ENCODE measurements at regions not wholly inside any gene's neighbourhood (a gene's known extent, or its start where the extent isn't known, plus 50 kb on each side); places are given as distances from the start of the nearest gene placed in this dataset.

- TF ChIP-seq ZNF311 (CRISPR knock-in tag; IDR thresholded peaks at IDR 0.05) (no peak), BACH1 (tag; IDR thresholded peaks at IDR 0.05) (no peak), BMI1 (IDR thresholded peaks at IDR 0.05; ENCODE audit: low read length) (no peak), KDM2B (CRISPR knock-in tag; IDR thresholded peaks at IDR 0.05) (no peak), CREB1 (IDR thresholded peaks at IDR 0.05) (no peak), CREB1 (CRISPR knock-in tag; IDR thresholded peaks at IDR 0.05) (no peak)
These were observed 727.1 kb upstream of the NECTIN3 start (continued) for GRCh38 chr3:110344487-110344886.

GRCh38 chr3:110344897-110345767, 726.5 kb upstream of the NECTIN3 start:
- WGBS (ENCODE audit: insufficient coverage, low coverage, missing lambda C conversion rate), result 4% methylated on average over 5 of the region's 5 CpGs
- no peak for ATAC-seq
- TF ChIP-seq HMBOX1 (IDR thresholded peaks at IDR 0.05), result no peak
- no peak for TF ChIP-seq ZNF124 (CRISPR knock-in tag; IDR thresholded peaks at IDR 0.05)
- no peak for TF ChIP-seq GMEB1 (CRISPR knock-in tag; IDR thresholded peaks at IDR 0.05)
- TF ChIP-seq HDAC3 (IDR thresholded peaks at IDR 0.05; ENCODE audit: borderline replicate concordance, partially characterized antibody), result no peak
- TF ChIP-seq ZFP36 (IDR thresholded peaks at IDR 0.05; ENCODE audit: low read depth, low read length, partially characterized antibody), result no peak
- TF ChIP-seq MIER1 (IDR thresholded peaks at IDR 0.05; ENCODE audit: low read depth), result no peak
- TF ChIP-seq ZBTB26 (CRISPR knock-in tag; IDR thresholded peaks at IDR 0.05), result no peak
- no peak for TF ChIP-seq RBM25 (IDR thresholded peaks at IDR 0.05; ENCODE audit: low read depth, low read length, severe bottlenecking)
- no peak for TF ChIP-seq L3MBTL2 (IDR thresholded peaks at IDR 0.05)
- no peak for TF ChIP-seq ATF2 (CRISPR knock-in tag; IDR thresholded peaks at IDR 0.05)
- TF ChIP-seq KLF6 (CRISPR knock-in tag; IDR thresholded peaks at IDR 0.05; ENCODE audit: borderline replicate concordance), result no peak

More at GRCh38 chr3:110344897-110345767, 726.5 kb upstream of the NECTIN3 start:
- no peak overlapping the region for H3K4me3 ChIP-seq
- no peaks in the 10 kb centered on the region for H4K20me1 ChIP-seq (replicated peaks; ENCODE audit: control insufficient read depth, insufficient read depth, low read length)
- no peak overlapping the region for H2AFZ ChIP-seq (ENCODE audit: low read depth, low read length)
- no TSS peak for BruUV-seq (replicated peaks)
- no peak for FAIRE-seq
- no peaks in the 10 kb centered on the region for H3K9me1 ChIP-seq (ENCODE audit: control insufficient read depth, insufficient read depth, low read length)
- H3K9ac ChIP-seq (ENCODE audit: insufficient read depth in 1 of 2, low read depth in 2 of 2, low read length in 2 of 2), result no peak overlapping the region
- no peaks in the 10 kb centered on the region for H3K27me3 ChIP-seq (ENCODE audit: control insufficient read depth in 2 of 2, insufficient read depth in 2 of 2, low read length in 2 of 2)
- in situ Hi-C loops (cut with MboI) (no loop called here), intact Hi-C loops (cut with micrococcal nuclease) (no loop called here)
- H3K9me3 ChIP-seq (replicated peaks; ENCODE audit: control insufficient read depth, insufficient read depth, low read depth, low read length), result no peaks in the 10 kb centered on the region
- ChIA-PET POLR2A (no interaction called here), CTCF (ENCODE audit: low intra/inter-chr PET ratio) (no interaction called here)
- H3K4me1 ChIP-seq (replicated peaks in 1 of 2; ENCODE audit: control insufficient read depth in 2 of 2, insufficient read depth in 2 of 2, low read length in 2 of 2), result no peaks in the 10 kb centered on the region
- H3K79me2 ChIP-seq (ENCODE audit: control insufficient read depth, insufficient read depth, low read length), result no peaks in the 10 kb centered on the region
- H3K4me2 ChIP-seq (ENCODE audit: insufficient read depth, low read length), result no peak overlapping the region
- no peaks in the 10 kb centered on the region for H3K36me3 ChIP-seq (ENCODE audit: control insufficient read depth, insufficient read depth, low read length)
- DNase-seq (ENCODE audit: extremely low read depth in 1 of 4, low spot score in 3 of 4), result no peak
- H3K27ac ChIP-seq (ENCODE audit: extremely low read depth, low read depth, low read length), result no peak overlapping the region

All from K562 (cell line).